ENCODE measurements at regions not wholly inside any gene's neighbourhood (a gene's known extent, or its start where the extent isn't known, plus 50 kb on each side); places are given as distances from the start of the nearest gene placed in this dataset.

- Histone ChIP-seq H3K9ac (ENCODE audit: insufficient read length) (no peak overlapping the region), H3K36me3 (ENCODE audit: insufficient read depth, low read length) (no peaks in the 10 kb centered on the region), H3K27ac (no peak overlapping the region), H3K4me3 (no peak overlapping the region), H3K9me3 (ENCODE audit: low read depth, low read length) (no peaks in the 10 kb centered on the region)
- TF ChIP-seq EZH2 (IDR thresholded peaks at IDR 0.05) (no peak), POLR2AphosphoS5 (IDR thresholded peaks at IDR 0.05; ENCODE audit: borderline replicate concordance, low read depth, low read length) (no peak), FOXP2 (optimal IDR thresholded peaks at IDR 0.05; ENCODE audit: control extremely low read depth, extremely low read length, insufficient read depth) (no peak)
- no peak for DNase-seq (ENCODE audit: low read depth, low spot score)
Measured at GRCh38 chr3:153714588-153715290, 406.5 kb upstream of the ARHGEF26 start.

GRCh38 chr3:153722157-153722556 is 399.0 kb upstream of the ARHGEF26 start:
- no peak for TF ChIP-seq EZH2 (IDR thresholded peaks at IDR 0.05)
- no peak for TF ChIP-seq FOXP2 (optimal IDR thresholded peaks at IDR 0.05; ENCODE audit: control extremely low read depth, extremely low read length, insufficient read depth)
- no peak for TF ChIP-seq POLR2AphosphoS5 (IDR thresholded peaks at IDR 0.05; ENCODE audit: borderline replicate concordance, low read depth, low read length)

GRCh38 chr3:153731071-153731470 is 390.1 kb upstream of the ARHGEF26 start:
- no peak overlapping the region for H3K9ac ChIP-seq (ENCODE audit: insufficient read length)

More at GRCh38 chr3:153722157-153722556, 399.0 kb upstream of the ARHGEF26 start:
- no peak for DNase-seq (ENCODE audit: low read depth, low spot score)
- Histone ChIP-seq H3K9me3 (ENCODE audit: low read depth, low read length) (no peaks in the 10 kb centered on the region), H3K9ac (ENCODE audit: insufficient read length) (no peak overlapping the region), H3K36me3 (ENCODE audit: insufficient read depth, low read length) (no peaks in the 10 kb centered on the region), H3K4me3 (no peak overlapping the region), H3K27ac (no peak overlapping the region)

GRCh38 chr3:153734777-153735551 is 386.2 kb upstream of the ARHGEF26 start:
- H3K36me3 ChIP-seq (ENCODE audit: insufficient read depth, low read length) = no peaks in the 10 kb centered on the region
- no peak overlapping the region for H3K9ac ChIP-seq (ENCODE audit: insufficient read length)
- DNase-seq (ENCODE audit: low read depth, low spot score) = no peak
- H3K27ac ChIP-seq = no peak overlapping the region
- no peaks in the 10 kb centered on the region for H3K9me3 ChIP-seq (ENCODE audit: low read depth, low read length)
- no peak for TF ChIP-seq POLR2AphosphoS5 (IDR thresholded peaks at IDR 0.05; ENCODE audit: borderline replicate concordance, low read depth, low read length)
- no peak for TF ChIP-seq EZH2 (IDR thresholded peaks at IDR 0.05)
- TF ChIP-seq FOXP2 (optimal IDR thresholded peaks at IDR 0.05; ENCODE audit: control extremely low read depth, extremely low read length, insufficient read depth) = no peak
- no peak overlapping the region for H3K4me3 ChIP-seq

More at GRCh38 chr3:153731071-153731470, 390.1 kb upstream of the ARHGEF26 start:
- DNase-seq (ENCODE audit: low read depth, low spot score) = no peak
- Histone ChIP-seq H3K4me3 (no peak overlapping the region), H3K27ac (no peak overlapping the region), H3K36me3 (ENCODE audit: insufficient read depth, low read length) (no peaks in the 10 kb centered on the region), H3K9me3 (ENCODE audit: low read depth, low read length) (no peaks in the 10 kb centered on the region)
- TF ChIP-seq EZH2 (IDR thresholded peaks at IDR 0.05) (no peak), FOXP2 (optimal IDR thresholded peaks at IDR 0.05; ENCODE audit: control extremely low read depth, extremely low read length, insufficient read depth) (no peak), POLR2AphosphoS5 (IDR thresholded peaks at IDR 0.05; ENCODE audit: borderline replicate concordance, low read depth, low read length) (no peak)

- Histone ChIP-seq H3K27ac (no peak overlapping the region), H3K9ac (ENCODE audit: insufficient read length) (no peak overlapping the region), H3K9me3 (ENCODE audit: low read depth, low read length) (no peaks in the 10 kb centered on the region), H3K4me3 (no peak overlapping the region), H3K36me3 (ENCODE audit: insufficient read depth, low read length) (no peaks in the 10 kb centered on the region)
- TF ChIP-seq EZH2 (IDR thresholded peaks at IDR 0.05) (no peak), POLR2AphosphoS5 (IDR thresholded peaks at IDR 0.05; ENCODE audit: borderline replicate concordance, low read depth, low read length) (no peak), FOXP2 (optimal IDR thresholded peaks at IDR 0.05; ENCODE audit: control extremely low read depth, extremely low read length, insufficient read depth) (no peak)
- DNase-seq (ENCODE audit: low read depth, low spot score) = no peak
Measured at GRCh38 chr3:153740109-153740508, 381.1 kb upstream of the ARHGEF26 start.

- no peak for TF ChIP-seq EZH2 (IDR thresholded peaks at IDR 0.05)
- no peak for TF ChIP-seq POLR2AphosphoS5 (IDR thresholded peaks at IDR 0.05; ENCODE audit: borderline replicate concordance, low read depth, low read length)
- no peak for TF ChIP-seq FOXP2 (optimal IDR thresholded peaks at IDR 0.05; ENCODE audit: control extremely low read depth, extremely low read length, insufficient read depth)
- Histone ChIP-seq H3K4me3 (no peak overlapping the region), H3K36me3 (ENCODE audit: insufficient read depth, low read length) (no peaks in the 10 kb centered on the region), H3K27ac (no peak overlapping the region), H3K9me3 (ENCODE audit: low read depth, low read length) (no peaks in the 10 kb centered on the region), H3K9ac (ENCODE audit: insufficient read length) (no peak overlapping the region)
- no peak for DNase-seq (ENCODE audit: low read depth, low spot score)
Measured at GRCh38 chr3:153744889-153745288, 376.3 kb upstream of the ARHGEF26 start.

GRCh38 chr3:153746211-153746610 is 375.0 kb upstream of the ARHGEF26 start:
- Histone ChIP-seq H3K9ac (ENCODE audit: insufficient read length) (no peak overlapping the region), H3K36me3 (ENCODE audit: insufficient read depth, low read length) (no peaks in the 10 kb centered on the region), H3K9me3 (ENCODE audit: low read depth, low read length) (no peaks in the 10 kb centered on the region), H3K4me3 (no peak overlapping the region), H3K27ac (no peak overlapping the region)
- DNase-seq (ENCODE audit: low read depth, low spot score) = no peak
- no peak for TF ChIP-seq FOXP2 (optimal IDR thresholded peaks at IDR 0.05; ENCODE audit: control extremely low read depth, extremely low read length, insufficient read depth)

GRCh38 chr3:153749070-153749610 is 372.1 kb upstream of the ARHGEF26 start:
- no peak overlapping the region for H3K4me3 ChIP-seq
- H3K36me3 ChIP-seq (ENCODE audit: insufficient read depth, low read length) = no peaks in the 10 kb centered on the region
- TF ChIP-seq POLR2AphosphoS5 (IDR thresholded peaks at IDR 0.05; ENCODE audit: borderline replicate concordance, low read depth, low read length) (no peak), EZH2 (IDR thresholded peaks at IDR 0.05) (no peak), FOXP2 (optimal IDR thresholded peaks at IDR 0.05; ENCODE audit: control extremely low read depth, extremely low read length, insufficient read depth) (no peak)
- no peaks in the 10 kb centered on the region for H3K9me3 ChIP-seq (ENCODE audit: low read depth, low read length)
- H3K9ac ChIP-seq (ENCODE audit: insufficient read length) = no peak overlapping the region
- H3K27ac ChIP-seq = no peak overlapping the region
- DNase-seq (ENCODE audit: low read depth, low spot score) = no peak

Data from SK-N-MC (cell line).